Amniotic epithelial cell (primary cell): ENCODE measurements at regions not wholly inside any gene's neighbourhood (a gene's known extent, or its start where the extent isn't known, plus 50 kb on each side); places are given as distances from the start of the nearest gene placed in this dataset.
"Not testable (repeated sequence)": the region's sequence is repeated elsewhere in the genome, so short reads cannot be mapped to it uniquely, and the experiment has no call there.

Experiments used
- DNase-seq: peaks from one replicate; pipeline ENCODE4 v3.0.0-alpha.2; 2010; ENCODE audit warnings: low read depth

GRCh38 chr6:4412077-4412476 is 276.7 kb upstream of the ECI2 start:
- DNase-seq: no peak

- DNase-seq: not testable (repeated sequence)
Measured at GRCh38 chr6:4407710-4408109, 272.3 kb upstream of the ECI2 start.

- DNase-seq: no peak
Measured at GRCh38 chr6:4405621-4406212, 270.3 kb upstream of the ECI2 start.

GRCh38 chr6:4404415-4404814 is 269.0 kb upstream of the ECI2 start:
- no peak for DNase-seq

- DNase-seq: no peak
Measured at GRCh38 chr6:4403828-4404227, 268.5 kb upstream of the ECI2 start.

- no peak for DNase-seq
Measured at GRCh38 chr6:4403023-4403752, 267.8 kb upstream of the ECI2 start.

- peak; percentile 79 for DNase-seq
Measured at GRCh38 chr6:4402477-4402976, 267.2 kb upstream of the ECI2 start.

- peak; percentile 61 for DNase-seq
Measured at GRCh38 chr6:4401408-4402368, 266.3 kb upstream of the ECI2 start.

GRCh38 chr6:4399656-4400055 is 264.3 kb upstream of the ECI2 start:
- DNase-seq: no peak

- no peak for DNase-seq
Measured at GRCh38 chr6:4398791-4399190, 263.4 kb upstream of the ECI2 start.

GRCh38 chr6:4397307-4397706 is 261.9 kb upstream of the ECI2 start:
- DNase-seq: no peak

GRCh38 chr6:4396044-4396443 is 260.7 kb upstream of the ECI2 start:
- DNase-seq: no peak

GRCh38 chr6:4395386-4395785 is 260.0 kb upstream of the ECI2 start:
- no peak for DNase-seq

GRCh38 chr6:4394786-4395185 is 259.4 kb upstream of the ECI2 start:
- no peak for DNase-seq

- no peak for DNase-seq
Measured at GRCh38 chr6:4388675-4389074, 253.3 kb upstream of the ECI2 start.

- DNase-seq: no peak
Measured at GRCh38 chr6:4384656-4385055, 249.3 kb upstream of the ECI2 start.

GRCh38 chr6:4383910-4384638 is 248.7 kb upstream of the ECI2 start:
- no peak for DNase-seq

- no peak for DNase-seq
Measured at GRCh38 chr6:4382362-4382853, 247.0 kb upstream of the ECI2 start.

- DNase-seq: no peak
Measured at GRCh38 chr6:4381381-4381780, 246.0 kb upstream of the ECI2 start.

- no peak for DNase-seq
Measured at GRCh38 chr6:4380881-4381281, 245.5 kb upstream of the ECI2 start.

GRCh38 chr6:4379958-4380357 is 244.6 kb upstream of the ECI2 start:
- no peak for DNase-seq
